A549 (cell line): ENCODE measurements at regions not wholly inside any gene's neighbourhood (a gene's known extent, or its start where the extent isn't known, plus 50 kb on each side); places are given as distances from the start of the nearest gene placed in this dataset.

Experiments
- ATAC-seq, 2 experiments: fragments of 200-7000 bp in 1 of 2; fragments of >200 bp in 1 of 2; cut with Nextera tagmentation in 1 of 2; cut with Tn5 transposase in 1 of 2; 3 replicates each; pipeline versions ENCODE4 v1.8.0 to v1.9.1; 2018 to 2020; ENCODE audit warnings: mild to moderate bottlenecking in 1 of 2, moderate library complexity in 1 of 2
- CTCF ChIA-PET: fragments of 300-600 bp; sonication (Branson Sonifier 250); formaldehyde crosslinking; extraction: SDS; loops from one replicate; lab custom pipeline; 2021; ENCODE audit warnings: antibody characterized with exemption, inconsistent platforms; lab: Yijun Ruan, JAX
- POLR2A ChIA-PET: fragments of 350-600 bp; formaldehyde crosslinking; extraction: SDS; loops from one replicate; lab custom pipeline; 2021; ENCODE audit warnings: antibody characterized with exemption, inconsistent platforms; lab: Yijun Ruan, JAX
- DNase-seq, 2 experiments: peaks; one replicate each; pipeline versions ENCODE4 v3.0.0 to v3.0.0-alpha.2; 2011 to 2016; ENCODE audit warnings: low read depth in 1 of 2, low spot score in 1 of 2
- FAIRE-seq: peaks from 2 replicates; lab custom pipeline; 2011; peaks lifted over from hg19 to GRCh38; lab: Jason Lieb, UNC
- H3K27ac ChIP-seq, 2 experiments: fragments of >200 bp; sonication (Bioruptor Twin); formaldehyde crosslinking; 3 replicates each; pipeline ENCODE4 v1.5.1; 2016 to 2017
- H3K4me1 ChIP-seq: fragments of >200 bp; sonication (Bioruptor Twin); formaldehyde crosslinking; 3 replicates; pipeline ENCODE4 v1.6.1; 2016
- H3K4me2 ChIP-seq: fragments of >200 bp; sonication (Bioruptor Twin); formaldehyde crosslinking; 3 replicates; pipeline ENCODE4 v1.6.1; 2016
- H3K4me3 ChIP-seq: fragments of >200 bp; sonication (Bioruptor Twin); formaldehyde crosslinking; 3 replicates; pipeline ENCODE4 v1.5.1; 2016
- H3K9me3 ChIP-seq: fragments of >200 bp; sonication (Bioruptor Twin); formaldehyde crosslinking; 3 replicates; pipeline ENCODE4 v1.6.1; 2016
- CEBPB ChIP-seq, 2 experiments: fragments of >200 bp in 1 of 2; sonication (Bioruptor Twin) in 1 of 2; formaldehyde crosslinking in 1 of 2; IDR thresholded peaks; 2 replicates each; pipeline ENCODE4 v1.6.1; 2012 to 2016
- CHD2 ChIP-seq: fragments of 150-350 bp; IDR thresholded peaks from 2 replicates; pipeline ENCODE4 v1.6.1; 2014; ENCODE audit warnings: low read length; ENCODE audit not compliant: partially characterized antibody
- CHD4 ChIP-seq: fragments of 200-600 bp; sonication (generic); IDR thresholded peaks from 2 replicates; pipeline ENCODE4 v1.6.1; 2016; ENCODE audit warnings: antibody characterized with exemption, mild to moderate bottlenecking, borderline replicate concordance
- EP300 ChIP-seq, 2 experiments: fragments of >200 bp; sonication (Bioruptor Twin); formaldehyde crosslinking; IDR thresholded peaks; 2 replicates in 1 of 2; 3 replicates in 1 of 2; pipeline ENCODE4 v1.6.1; 2016 to 2017
- FOXS1 ChIP-seq: fragments of 250-450 bp; sonication (Bioruptor Pico); IDR thresholded peaks from 2 replicates; pipeline ENCODE4 v1.5.0; 2020; ENCODE audit warnings: mild to moderate bottlenecking, moderate library complexity
- HEYL ChIP-seq: fragments of 250-450 bp; sonication (Bioruptor Pico); IDR thresholded peaks from 2 replicates; pipeline ENCODE4 v1.8.0; 2021; ENCODE audit warnings: mild to moderate bottlenecking, moderate library complexity
- JUN ChIP-seq, 2 experiments: fragments of >200 bp; sonication (Bioruptor Twin); formaldehyde crosslinking; IDR thresholded peaks; 2 replicates in 1 of 2; 3 replicates in 1 of 2; pipeline ENCODE4 v1.6.1; 2016 to 2017
- KDM5A ChIP-seq: fragments of 200-600 bp; sonication (generic); IDR thresholded peaks from 2 replicates; pipeline ENCODE4 v1.6.1; 2016; ENCODE audit warnings: antibody characterized with exemption, mild to moderate bottlenecking
- MAZ ChIP-seq: fragments of 150-350 bp; IDR thresholded peaks from 2 replicates; pipeline ENCODE4 v1.6.1; 2014; ENCODE audit warnings: antibody characterized with exemption, low read depth, low read length, borderline replicate concordance
- NFE2L2 ChIP-seq: fragments of 150-350 bp; conservative IDR thresholded peaks from 2 replicates; pipeline ENCODE4 v1.6.1; 2014; ENCODE audit warnings: low read length
- PHF8 ChIP-seq: fragments of 200-600 bp; sonication (generic); IDR thresholded peaks from 2 replicates; pipeline ENCODE4 v1.6.1; 2016; ENCODE audit warnings: low read depth, mild to moderate bottlenecking, antibody characterized with exemption, moderate library complexity, borderline replicate concordance
- RAD21 ChIP-seq, 2 experiments: fragments of >200 bp in 1 of 2; sonication (Bioruptor Twin) in 1 of 2; formaldehyde crosslinking in 1 of 2; IDR thresholded peaks in 1 of 2; conservative IDR thresholded peaks in 1 of 2; 2 replicates in 1 of 2; 3 replicates in 1 of 2; pipeline ENCODE4 v1.6.1; 2012 to 2018; ENCODE audit warnings: inconsistent platforms in 1 of 2
- RARB ChIP-seq: fragments of 250-450 bp; sonication (Bioruptor Pico); IDR thresholded peaks from 2 replicates; pipeline ENCODE4 v1.8.0; 2021; ENCODE audit warnings: mild to moderate bottlenecking, moderate library complexity
- RCOR1 ChIP-seq: fragments of 150-350 bp; IDR thresholded peaks from 2 replicates; pipeline ENCODE4 v1.6.1; 2014; ENCODE audit warnings: antibody characterized with exemption, low read length, low read depth
- ZC3H11A ChIP-seq: fragments of 450-650 bp; IDR thresholded peaks from 2 replicates; pipeline ENCODE4 v1.6.1; 2014; ENCODE audit warnings: antibody characterized with exemption, mild to moderate bottlenecking
- WGBS: methylation state at CpG from one replicate; pipeline ENCODE4 v1.1.6; 2017; ENCODE audit errors: missing lambda C conversion rate; 5-methylcytosine and 5-hydroxymethylcytosine counted together
- TF ChIP-seq, protein P1 (sequence below): fragments of 200-600 bp; sonication (generic); IDR thresholded peaks from 2 replicates; pipeline ENCODE4 v1.6.1; 2016; ENCODE audit warnings: antibody characterized with exemption, mild to moderate bottlenecking, moderate library complexity

GRCh38 chr16:85437166-85438052 is 175.7 kb upstream of the GSE1 start:
- no peak for FAIRE-seq
- Histone ChIP-seq H3K9me3 (no peaks in the 10 kb centered on the region), H3K27ac (no peak overlapping the region), H3K4me1 (0 out of 3 replicates have a peak, but pooled peaks cover 3% of the 10 kb centered on the region), H3K4me3 (no peak overlapping the region), H3K4me2 (no peak overlapping the region)
- POLR2A ChIA-PET = no interaction called here
- CTCF ChIA-PET = interaction anchor here (0.9 to 3.3 kb wide), 10 partner anchors 9 to 323 kb away, joined by 3 to 25 read pairs (median 4); no protein-coding TSS in a partner anchor
- no peak for DNase-seq
- no peak for ATAC-seq
- TF ChIP-seq RCOR1 = no peak
- TF ChIP-seq JUN (IDR thresholded peaks at IDR 0.05) = no peak
- no peak for TF ChIP-seq PHF8
- TF ChIP-seq RARB (CRISPR knock-in tag) = no peak
- no peak for TF ChIP-seq KDM5A
- no peak for TF ChIP-seq CEBPB (IDR thresholded peaks at IDR 0.05)
- TF ChIP-seq, protein P1, sequence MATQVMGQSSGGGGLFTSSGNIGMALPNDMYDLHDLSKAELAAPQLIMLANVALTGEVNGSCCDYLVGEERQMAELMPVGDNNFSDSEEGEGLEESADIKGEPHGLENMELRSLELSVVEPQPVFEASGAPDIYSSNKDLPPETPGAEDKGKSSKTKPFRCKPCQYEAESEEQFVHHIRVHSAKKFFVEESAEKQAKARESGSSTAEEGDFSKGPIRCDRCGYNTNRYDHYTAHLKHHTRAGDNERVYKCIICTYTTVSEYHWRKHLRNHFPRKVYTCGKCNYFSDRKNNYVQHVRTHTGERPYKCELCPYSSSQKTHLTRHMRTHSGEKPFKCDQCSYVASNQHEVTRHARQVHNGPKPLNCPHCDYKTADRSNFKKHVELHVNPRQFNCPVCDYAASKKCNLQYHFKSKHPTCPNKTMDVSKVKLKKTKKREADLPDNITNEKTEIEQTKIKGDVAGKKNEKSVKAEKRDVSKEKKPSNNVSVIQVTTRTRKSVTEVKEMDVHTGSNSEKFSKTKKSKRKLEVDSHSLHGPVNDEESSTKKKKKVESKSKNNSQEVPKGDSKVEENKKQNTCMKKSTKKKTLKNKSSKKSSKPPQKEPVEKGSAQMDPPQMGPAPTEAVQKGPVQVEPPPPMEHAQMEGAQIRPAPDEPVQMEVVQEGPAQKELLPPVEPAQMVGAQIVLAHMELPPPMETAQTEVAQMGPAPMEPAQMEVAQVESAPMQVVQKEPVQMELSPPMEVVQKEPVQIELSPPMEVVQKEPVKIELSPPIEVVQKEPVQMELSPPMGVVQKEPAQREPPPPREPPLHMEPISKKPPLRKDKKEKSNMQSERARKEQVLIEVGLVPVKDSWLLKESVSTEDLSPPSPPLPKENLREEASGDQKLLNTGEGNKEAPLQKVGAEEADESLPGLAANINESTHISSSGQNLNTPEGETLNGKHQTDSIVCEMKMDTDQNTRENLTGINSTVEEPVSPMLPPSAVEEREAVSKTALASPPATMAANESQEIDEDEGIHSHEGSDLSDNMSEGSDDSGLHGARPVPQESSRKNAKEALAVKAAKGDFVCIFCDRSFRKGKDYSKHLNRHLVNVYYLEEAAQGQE = no peak
- TF ChIP-seq EP300 (IDR thresholded peaks at IDR 0.05) = no peak
- TF ChIP-seq NFE2L2 = no peak
- TF ChIP-seq CHD4 = no peak
- WGBS = 67% methylated on average over 25 of the region's 25 CpGs

- no peak for ATAC-seq
- CTCF ChIA-PET = interaction anchor here (0.6 to 3.3 kb wide), 5 partner anchors 19 to 280 kb away, joined by 3 to 25 read pairs (median 11); no protein-coding TSS in a partner anchor
- 85% methylated on average over 7 of the region's 14 CpGs for WGBS
Observed at GRCh38 chr16:85438981-85439685, 174.0 kb upstream of the GSE1 start.

More at GRCh38 chr16:85438981-85439685, 174.0 kb upstream of the GSE1 start:
- Histone ChIP-seq H3K4me1 (0 out of 3 replicates have a peak, but pooled peaks cover 3% of the 10 kb centered on the region), H3K27ac (no peak overlapping the region), H3K4me2 (no peak overlapping the region), H3K4me3 (no peak overlapping the region), H3K9me3 (no peaks in the 10 kb centered on the region)
- FAIRE-seq = no peak
- POLR2A ChIA-PET = no interaction called here
- TF ChIP-seq PHF8 (no peak), RAD21 (conservative IDR thresholded peaks at IDR 0.05 in 1 of 2, IDR thresholded peaks at IDR 0.05 in 1 of 2) (no peak), KDM5A (no peak), FOXS1 (CRISPR knock-in tag) (no peak), CHD2 (no peak), HEYL (CRISPR knock-in tag) (no peak), MAZ (no peak), ZC3H11A (no peak)
- TF ChIP-seq, protein P1 = no peak
- no peak for DNase-seq
